ENCODE measurements at regions not wholly inside any gene's neighbourhood (a gene's known extent, or its start where the extent isn't known, plus 50 kb on each side); places are given as distances from the start of the nearest gene placed in this dataset.

DNA sequence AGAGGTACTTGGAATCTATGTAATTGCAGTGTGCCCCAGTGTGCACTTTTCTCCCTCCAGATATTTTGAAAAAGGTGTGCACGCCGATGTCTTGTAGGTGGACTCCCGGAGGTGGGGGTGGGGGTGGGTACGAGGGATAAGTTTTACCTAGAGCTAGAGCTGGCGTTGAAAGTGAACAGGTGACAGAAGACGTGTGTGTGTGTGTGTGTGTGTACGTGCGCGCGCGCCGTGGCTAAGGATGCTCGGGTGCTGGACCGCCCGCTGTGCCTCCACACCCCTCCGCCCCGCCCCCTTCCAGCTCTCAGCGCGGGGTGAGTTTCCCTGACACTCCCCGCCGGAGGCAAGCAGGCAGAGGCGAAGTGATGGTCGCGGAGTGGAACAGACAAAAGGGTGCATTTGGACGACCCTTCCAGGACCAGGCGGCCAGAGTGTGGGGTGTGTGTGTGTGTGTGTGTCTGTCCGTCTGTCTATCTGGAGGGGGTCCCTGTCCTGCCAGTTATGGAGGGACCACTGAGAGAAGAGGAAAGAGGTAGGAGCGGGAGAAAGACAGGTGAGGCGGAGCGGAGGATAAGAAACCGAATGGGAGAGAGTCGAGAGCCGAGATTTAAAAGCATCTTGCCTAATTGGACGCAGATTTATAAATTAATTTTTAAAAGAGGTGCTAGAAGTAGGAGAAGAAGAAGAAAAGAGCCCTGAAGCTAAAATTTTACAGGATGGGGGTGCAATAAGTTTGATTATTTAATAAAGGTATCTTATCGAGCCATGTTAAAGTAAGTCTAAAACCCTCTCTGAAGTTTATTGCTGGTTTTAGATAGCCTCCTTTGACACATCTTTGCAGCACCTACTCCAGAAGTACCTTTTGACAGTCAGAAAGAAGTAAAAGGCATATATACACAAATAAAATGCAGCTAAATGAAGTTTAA, 335.8 kb upstream of the THRB start:
- TF ChIP-seq, protein P1, sequence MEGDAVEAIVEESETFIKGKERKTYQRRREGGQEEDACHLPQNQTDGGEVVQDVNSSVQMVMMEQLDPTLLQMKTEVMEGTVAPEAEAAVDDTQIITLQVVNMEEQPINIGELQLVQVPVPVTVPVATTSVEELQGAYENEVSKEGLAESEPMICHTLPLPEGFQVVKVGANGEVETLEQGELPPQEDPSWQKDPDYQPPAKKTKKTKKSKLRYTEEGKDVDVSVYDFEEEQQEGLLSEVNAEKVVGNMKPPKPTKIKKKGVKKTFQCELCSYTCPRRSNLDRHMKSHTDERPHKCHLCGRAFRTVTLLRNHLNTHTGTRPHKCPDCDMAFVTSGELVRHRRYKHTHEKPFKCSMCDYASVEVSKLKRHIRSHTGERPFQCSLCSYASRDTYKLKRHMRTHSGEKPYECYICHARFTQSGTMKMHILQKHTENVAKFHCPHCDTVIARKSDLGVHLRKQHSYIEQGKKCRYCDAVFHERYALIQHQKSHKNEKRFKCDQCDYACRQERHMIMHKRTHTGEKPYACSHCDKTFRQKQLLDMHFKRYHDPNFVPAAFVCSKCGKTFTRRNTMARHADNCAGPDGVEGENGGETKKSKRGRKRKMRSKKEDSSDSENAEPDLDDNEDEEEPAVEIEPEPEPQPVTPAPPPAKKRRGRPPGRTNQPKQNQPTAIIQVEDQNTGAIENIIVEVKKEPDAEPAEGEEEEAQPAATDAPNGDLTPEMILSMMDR (IDR thresholded peaks at IDR 0.05): no peak
- TF ChIP-seq POLR2A (IDR thresholded peaks at IDR 0.05): no peak
